Testis (tissue), 2 donors: ENCODE measurements at regions not wholly inside any gene's neighbourhood (a gene's known extent, or its start where the extent isn't known, plus 50 kb on each side); places are given as distances from the start of the nearest gene placed in this dataset.

ENCODE experiments used
- DNase-seq: peaks from one replicate; pipeline ENCODE4 v3.0.0-alpha.2; 2019
- H3K27ac ChIP-seq, 2 donors: fragments of 200-600 bp; sonication (generic); one replicate each; pipeline ENCODE4 v1.5.1; 2019
- H3K27me3 ChIP-seq: fragments of 200-600 bp; sonication (generic); one replicate; pipeline ENCODE4 v1.5.1; 2019
- H3K36me3 ChIP-seq: fragments of 200-600 bp; sonication (generic); one replicate; pipeline ENCODE4 v1.5.1; 2017; ENCODE audit warnings: low read depth; ENCODE audit errors: missing control alignments
- H3K4me1 ChIP-seq: fragments of 200-600 bp; sonication (generic); one replicate; pipeline ENCODE4 v1.5.1; 2019
- H3K4me3 ChIP-seq, 2 donors: fragments of 200-600 bp; sonication (generic); one replicate each; pipeline ENCODE4 v1.5.1; 2017 to 2019
- H3K9me3 ChIP-seq: fragments of 200-600 bp; sonication (generic); one replicate; pipeline ENCODE4 v1.5.1; 2017
- POLR2A ChIP-seq: fragments of 450-650 bp; IDR thresholded peaks from one replicate; pipeline ENCODE4 v1.6.1; 2017; ENCODE audit warnings: antibody characterized with exemption, mild to moderate bottlenecking, moderate library complexity
- intact Hi-C: fragments of 100-400 bp; cut with DNase I; formaldehyde crosslinking; loops from one replicate; pipeline ENCODE4 v1.15.1; 2023; ENCODE audit warnings: low total_unique reads
- TF ChIP-seq, protein P1 (sequence below), 3 experiments: fragments of 450-650 bp in 2 of 3; fragments of 200-600 bp in 1 of 3; sonication (generic) in 1 of 3; IDR thresholded peaks; one replicate each; pipeline ENCODE4 v1.5.1; 2016 to 2019; ENCODE audit warnings: antibody characterized with exemption in 3 of 3, mild to moderate bottlenecking in 2 of 3, moderate library complexity in 1 of 3

DNA sequence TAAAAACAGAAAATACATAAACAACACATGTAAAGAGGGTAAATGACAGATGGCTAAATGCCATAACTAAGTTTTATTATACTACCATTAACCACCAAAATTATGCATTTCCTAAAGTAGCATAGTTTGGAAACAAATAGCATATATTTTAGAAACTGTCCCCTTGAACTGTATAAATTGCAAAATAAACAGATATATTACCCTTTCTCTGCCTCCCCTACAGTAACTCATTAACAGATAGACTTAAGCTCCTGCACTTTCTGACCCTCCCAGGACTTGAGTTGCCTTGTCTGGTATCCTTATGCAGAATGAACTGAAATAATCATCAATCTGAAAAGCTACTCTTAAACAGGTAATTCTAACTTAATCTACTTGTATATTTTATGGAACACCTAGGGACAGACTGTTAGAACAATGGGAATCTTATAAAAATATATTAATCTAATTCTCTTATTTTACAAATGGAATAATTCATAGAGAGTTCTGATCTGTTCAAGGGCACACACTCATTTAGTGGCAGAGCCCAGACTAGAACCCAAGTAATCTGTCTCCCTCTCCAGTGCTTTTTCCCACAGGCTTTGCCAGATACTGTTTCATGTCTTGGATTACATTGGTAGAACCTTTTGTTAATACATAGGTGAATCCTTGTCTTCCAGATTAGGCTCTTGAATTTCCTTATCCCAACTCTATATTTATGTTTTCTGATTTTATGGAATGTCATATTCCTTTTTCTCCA, 50.6 kb upstream of the LOC128125822 start:
- Histone ChIP-seq H3K4me1 (no peaks in the 10 kb centered on the region), H3K4me3 (no peak overlapping the region), H3K27me3 (no peaks in the 10 kb centered on the region), H3K9me3 (no peaks in the 10 kb centered on the region), H3K36me3 (no peaks in the 10 kb centered on the region), H3K27ac (no peak overlapping the region)
- intact Hi-C loops: no loop called here
- no peak for DNase-seq
- no peak for TF ChIP-seq POLR2A
- TF ChIP-seq, protein P1, sequence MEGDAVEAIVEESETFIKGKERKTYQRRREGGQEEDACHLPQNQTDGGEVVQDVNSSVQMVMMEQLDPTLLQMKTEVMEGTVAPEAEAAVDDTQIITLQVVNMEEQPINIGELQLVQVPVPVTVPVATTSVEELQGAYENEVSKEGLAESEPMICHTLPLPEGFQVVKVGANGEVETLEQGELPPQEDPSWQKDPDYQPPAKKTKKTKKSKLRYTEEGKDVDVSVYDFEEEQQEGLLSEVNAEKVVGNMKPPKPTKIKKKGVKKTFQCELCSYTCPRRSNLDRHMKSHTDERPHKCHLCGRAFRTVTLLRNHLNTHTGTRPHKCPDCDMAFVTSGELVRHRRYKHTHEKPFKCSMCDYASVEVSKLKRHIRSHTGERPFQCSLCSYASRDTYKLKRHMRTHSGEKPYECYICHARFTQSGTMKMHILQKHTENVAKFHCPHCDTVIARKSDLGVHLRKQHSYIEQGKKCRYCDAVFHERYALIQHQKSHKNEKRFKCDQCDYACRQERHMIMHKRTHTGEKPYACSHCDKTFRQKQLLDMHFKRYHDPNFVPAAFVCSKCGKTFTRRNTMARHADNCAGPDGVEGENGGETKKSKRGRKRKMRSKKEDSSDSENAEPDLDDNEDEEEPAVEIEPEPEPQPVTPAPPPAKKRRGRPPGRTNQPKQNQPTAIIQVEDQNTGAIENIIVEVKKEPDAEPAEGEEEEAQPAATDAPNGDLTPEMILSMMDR (IDR thresholded peaks at IDR 0.05): no peak
